Stimulated activated CD4-positive, alpha-beta T cell treated with anti-CD3 and anti-CD28 coated beads, Interleukin-2, amount 100 ng/mL, for 24 hours (primary cell): ENCODE measurements at regions not wholly inside any gene's neighbourhood (a gene's known extent, or its start where the extent isn't known, plus 50 kb on each side); places are given as distances from the start of the nearest gene placed in this dataset.
A peak's percentile ranks its signal among the peaks of the same experiment; 100 is the strongest.
"Not testable (repeated sequence)": the region's sequence is repeated elsewhere in the genome, so short reads cannot be mapped to it uniquely, and the experiment has no call there.

Experiments used
- DNase-seq, 2 donors: peaks; one replicate each; pipeline ENCODE4 v3.0.0-alpha.2; 2020

DNA sequence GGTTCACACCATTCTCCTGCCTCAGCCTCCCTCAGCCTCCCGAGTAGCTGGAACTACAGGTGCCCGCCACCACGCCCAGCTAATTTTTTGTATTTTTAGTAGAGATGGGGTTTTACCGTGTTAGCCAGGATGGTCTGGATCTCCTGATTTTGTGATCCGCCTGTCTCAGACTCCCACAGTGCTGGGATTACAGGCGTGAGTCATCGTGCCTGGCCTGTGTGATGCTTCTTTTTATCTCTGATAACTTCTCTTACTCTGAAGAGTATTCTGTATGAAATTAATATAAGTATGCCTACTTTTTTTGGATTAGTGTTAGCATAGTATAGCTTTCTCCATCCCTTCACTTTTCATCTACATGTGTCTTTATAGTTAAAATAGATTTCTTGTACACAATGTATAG, 180.8 kb upstream of the GALNT15 start:
- not testable (repeated sequence) for DNase-seq

DNA sequence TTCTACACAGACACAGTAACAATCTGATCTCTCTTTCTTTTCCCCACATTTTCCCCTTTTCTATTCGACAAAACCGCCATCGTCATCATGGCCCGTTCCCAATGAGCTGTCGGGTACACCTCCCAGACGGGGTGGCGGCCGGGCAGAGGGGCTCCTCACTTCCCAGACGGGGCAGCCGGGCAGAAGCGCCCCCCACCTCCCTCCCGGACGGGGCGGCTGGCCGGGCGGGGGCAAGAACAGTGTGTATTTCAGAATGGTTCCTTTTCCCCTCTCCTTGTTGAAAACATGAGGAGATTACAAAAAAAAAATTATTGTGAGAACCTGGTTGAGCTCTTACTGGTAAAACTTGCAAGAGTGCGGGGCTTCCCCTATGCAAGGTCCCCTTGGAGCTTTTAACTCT, 178.0 kb upstream of the GALNT15 start:
- not testable (repeated sequence) for DNase-seq

DNA sequence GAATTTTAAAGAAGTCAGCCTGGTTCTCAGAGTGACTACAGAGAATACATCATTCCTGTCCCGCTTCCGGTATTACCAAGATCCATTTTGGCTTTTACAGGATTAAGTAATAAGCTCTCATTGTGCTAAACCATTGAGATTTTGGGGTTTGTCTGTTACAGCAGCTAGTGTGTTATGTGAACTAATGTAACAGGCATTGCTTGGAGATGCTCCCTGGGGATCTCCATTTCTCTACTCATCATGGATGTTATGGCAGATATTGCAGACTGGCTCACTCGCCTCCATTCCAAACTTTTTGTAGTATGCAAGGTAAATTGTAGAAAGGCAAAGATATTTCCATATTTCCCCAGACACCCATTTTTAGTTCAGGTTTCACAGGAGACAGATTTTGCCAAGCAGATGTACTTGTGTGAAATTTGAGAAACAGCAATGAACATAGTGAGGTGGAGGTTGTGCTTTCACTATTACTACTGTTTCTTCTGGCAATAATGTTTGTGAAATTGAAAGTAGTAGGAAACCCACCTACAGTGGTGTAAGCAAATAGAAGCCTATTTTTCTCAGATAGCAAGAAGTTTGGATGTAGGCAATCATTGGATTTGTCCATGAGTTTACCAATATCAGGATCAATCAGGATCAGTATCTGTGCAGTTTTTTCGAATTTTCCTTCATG, 177.1 kb upstream of the GALNT15 start:
- DNase-seq = no peak

DNA sequence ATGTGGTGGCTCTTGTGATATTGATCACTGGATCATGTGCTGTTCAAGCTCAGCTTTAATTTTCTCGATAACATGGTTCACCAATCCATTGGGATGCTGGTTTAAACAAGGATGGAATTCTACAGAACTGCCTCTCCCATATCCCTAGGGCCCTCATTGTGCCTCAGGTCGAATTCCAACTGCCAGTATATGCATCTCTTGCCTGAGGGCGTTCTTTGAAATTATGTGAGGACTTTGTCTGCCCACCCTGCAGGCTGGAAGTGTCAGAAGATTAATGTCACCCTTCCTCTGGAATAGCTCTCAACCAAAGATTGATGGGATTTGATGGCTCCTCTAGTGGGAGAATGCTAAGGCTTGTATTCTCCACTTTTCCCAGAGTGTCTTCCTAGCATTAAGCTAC, 175.6 kb upstream of the GALNT15 start:
- DNase-seq = no peak

DNA sequence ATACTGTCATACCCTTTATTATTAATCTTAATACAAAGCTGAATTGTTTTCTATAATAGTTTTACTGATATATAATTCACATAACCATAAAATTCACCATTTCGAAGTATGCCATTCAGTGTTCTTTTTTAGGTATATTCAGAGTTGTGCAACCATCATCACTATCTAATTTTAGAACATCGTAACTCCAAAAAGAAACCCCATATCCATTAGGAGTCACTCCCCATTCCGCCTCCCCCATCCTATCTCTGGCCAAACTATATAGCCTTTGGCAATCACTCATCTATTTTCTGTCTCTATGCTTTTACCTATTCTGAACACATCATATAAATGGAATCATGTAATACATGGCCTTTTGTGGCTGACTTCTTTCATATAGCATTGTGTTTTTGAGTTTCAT, 169.7 kb upstream of the GALNT15 start:
- DNase-seq = no peak

DNA sequence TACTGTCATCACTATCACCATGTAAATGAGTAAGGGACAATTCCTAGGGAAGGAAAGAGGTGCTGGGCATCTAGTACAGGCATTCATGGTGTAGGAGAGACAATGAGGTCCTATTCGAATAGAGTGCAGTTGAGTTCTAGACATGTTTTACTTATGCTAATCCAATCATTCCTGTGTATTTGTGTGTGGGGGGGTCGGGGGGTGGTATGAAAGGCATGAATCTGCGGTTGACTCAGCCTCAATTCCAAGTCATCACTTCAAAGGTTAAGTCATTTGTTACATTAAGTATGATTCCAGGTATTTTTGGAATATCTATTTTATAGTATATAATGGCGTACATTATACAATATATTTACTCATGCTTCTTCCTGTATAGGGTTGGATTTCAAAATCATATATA, 163.1 kb upstream of the GALNT15 start:
- no peak for DNase-seq

DNA sequence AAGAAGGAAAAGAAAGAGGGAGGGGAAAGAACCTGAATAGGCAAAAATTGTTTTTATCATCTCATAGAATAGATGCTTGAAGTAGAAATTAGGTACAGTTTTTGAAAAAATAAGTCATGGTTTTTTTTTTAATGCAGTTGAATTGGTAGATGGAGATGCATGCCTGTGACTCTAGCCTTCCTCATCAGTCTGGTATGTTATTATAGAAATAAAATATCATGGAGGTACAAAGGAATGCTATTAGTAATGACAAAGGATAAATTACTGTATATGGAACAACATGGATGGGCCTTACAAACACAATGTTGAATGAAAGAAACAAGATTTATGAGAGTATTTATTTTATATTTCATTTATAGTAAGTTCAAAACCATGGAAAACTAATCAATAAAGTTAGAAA, 162.4 kb upstream of the GALNT15 start:
- no peak for DNase-seq

DNA sequence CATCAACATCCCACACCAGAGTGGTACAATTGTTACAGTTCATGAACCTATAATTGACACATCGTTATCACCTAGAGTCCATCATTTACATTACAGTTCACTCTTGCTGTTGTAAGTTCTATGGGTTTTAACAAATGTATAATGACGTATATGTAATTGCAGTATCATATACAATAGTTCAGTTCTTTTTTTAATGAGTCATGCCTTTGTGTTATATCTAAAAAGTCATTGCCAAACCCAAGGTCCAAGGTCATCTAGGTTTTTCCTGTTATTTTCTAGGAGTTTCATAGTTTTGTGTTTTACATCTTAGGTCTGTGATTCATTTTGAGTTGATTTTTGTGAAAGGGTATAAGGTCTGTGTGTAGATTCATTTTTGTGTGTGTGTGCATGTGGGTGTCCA, 160.9 kb upstream of the GALNT15 start:
- DNase-seq = no peak

DNA sequence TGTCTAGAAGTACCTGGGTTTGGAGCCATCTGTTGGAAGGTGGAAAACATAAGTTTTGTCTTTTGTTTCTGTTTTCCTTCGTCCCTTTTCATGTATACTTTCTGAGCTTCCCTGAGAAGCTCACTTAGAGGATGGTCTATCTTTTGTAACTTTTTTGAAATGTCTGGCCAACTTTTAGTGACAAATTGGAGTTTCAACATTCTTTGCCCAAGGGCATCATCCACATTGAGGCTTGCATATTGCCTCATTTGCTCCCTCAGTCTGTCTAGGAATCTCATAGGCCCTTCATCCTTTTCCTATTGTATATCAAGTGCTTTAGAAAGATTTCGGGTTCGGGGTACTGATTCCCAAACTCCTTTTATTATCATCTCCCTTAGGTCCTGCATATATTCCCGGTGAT, 152.7 kb upstream of the GALNT15 start:
- not testable (repeated sequence) for DNase-seq

DNA sequence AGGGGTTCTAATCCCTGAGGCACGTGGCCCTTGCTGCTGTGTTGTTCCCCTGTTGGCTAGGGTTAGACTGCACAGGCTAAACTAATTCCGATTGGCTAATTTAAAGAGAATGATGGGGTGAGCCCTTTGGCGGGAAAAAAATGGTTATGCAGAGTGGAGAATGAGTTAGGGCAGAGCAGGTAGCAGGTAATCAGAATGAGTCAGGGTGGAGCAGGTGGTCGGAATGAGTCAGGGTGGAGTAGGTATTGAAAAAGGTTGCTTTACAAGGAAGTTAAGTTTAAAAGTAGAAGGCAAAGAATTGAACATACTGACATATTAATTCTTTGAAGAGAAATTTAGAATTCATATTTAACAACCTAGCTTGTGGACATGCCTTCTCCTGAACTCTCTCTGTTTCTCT, 150.6 kb upstream of the GALNT15 start:
- not testable (repeated sequence) for DNase-seq

DNA sequence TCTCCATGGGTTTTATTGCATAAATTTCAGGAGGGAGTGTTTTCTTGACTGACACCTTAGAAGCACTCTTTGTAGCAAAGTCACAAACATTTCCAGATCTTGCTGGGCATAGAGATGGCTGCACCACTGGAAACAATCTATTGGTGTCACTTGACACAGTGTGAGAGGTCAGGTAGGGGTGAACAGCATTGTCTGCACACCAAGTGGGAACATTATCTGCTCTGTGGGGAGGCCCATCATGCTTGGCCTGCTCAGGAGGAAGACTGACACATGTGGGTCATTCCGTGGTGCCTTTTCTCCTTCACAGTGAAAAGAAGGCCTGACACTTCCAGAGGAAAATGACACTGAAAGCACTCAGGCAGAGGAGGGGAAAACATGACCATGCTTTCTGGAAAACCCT, 149.9 kb upstream of the GALNT15 start:
- DNase-seq = no peak

DNA sequence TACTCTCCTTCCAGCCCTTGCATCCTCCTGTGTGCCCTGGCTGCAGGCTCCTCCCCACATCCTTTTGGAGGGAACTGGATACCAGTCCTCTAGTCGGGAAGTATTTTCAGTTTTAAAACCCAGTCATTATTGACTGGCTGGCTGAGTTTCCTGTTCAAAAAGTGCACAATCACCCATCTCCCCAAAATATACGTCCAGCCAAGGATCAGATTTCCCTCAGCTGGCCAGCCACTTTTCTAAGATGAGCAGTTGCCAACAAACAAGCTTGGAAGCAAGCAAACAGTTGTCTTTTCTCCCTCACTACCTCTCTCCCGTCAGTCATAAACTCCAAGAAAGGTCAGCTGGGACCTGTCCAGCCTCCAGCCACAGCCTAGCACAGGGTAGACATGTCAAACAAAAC, 147.7 kb upstream of the GALNT15 start:
- DNase-seq = no peak

DNA sequence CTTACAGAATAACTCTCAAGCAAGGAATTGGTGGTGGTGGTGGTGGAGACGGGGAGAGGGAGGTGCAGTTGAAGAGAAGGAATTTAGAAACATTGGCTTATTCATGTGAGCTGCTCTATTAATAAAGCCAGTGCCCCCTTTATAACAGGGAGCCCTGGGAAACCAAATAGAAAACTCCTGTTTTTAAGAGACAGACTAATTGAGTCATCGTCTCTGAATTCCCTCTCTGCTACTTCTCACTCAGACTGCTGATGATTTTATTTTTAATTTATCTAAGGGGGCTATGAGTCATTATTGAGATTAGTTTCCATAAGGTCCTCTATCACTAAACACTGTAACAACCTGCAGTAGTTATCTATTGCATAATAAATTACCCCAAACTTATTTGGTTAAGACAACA, 145.9 kb upstream of the GALNT15 start:
- DNase-seq = no peak

DNA sequence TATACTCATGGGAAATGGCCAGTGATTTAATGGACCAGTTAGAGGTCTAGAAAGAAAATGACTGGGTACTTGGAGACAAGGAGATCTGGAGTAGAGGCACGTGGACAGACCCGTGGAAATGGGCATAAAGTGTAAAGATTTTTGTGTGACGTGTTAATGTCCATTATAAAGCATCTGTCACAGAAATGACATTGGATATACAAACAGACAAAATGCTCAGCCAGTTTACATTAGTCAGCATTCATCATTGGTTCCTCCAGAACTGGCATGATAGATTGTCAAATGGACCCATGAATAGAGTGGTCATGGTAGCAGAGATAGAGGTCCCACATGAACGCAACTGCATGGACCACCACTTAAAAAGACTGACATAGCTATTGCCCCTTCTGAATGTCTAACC, 144.1 kb upstream of the GALNT15 start:
- no peak for DNase-seq

DNA sequence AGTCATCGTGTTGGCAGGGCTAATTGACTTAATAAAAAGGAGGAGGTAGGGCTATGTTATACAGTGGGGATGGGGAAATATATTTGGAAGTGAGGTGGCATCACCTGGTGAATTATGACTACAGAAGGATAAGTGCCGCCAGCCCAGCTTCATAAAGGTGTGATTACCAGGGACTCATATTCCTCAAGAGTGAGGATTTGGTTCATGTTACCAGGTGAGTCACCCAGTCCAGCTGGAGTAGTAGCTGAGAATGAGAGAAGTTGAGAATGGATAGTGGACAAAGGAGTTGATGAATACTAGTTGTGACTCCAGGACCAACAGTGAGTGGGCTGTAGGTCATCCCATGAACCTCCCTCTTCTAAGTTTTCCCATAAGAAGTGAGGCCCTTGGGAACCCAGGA, 143.0 kb upstream of the GALNT15 start:
- DNase-seq = no peak

DNA sequence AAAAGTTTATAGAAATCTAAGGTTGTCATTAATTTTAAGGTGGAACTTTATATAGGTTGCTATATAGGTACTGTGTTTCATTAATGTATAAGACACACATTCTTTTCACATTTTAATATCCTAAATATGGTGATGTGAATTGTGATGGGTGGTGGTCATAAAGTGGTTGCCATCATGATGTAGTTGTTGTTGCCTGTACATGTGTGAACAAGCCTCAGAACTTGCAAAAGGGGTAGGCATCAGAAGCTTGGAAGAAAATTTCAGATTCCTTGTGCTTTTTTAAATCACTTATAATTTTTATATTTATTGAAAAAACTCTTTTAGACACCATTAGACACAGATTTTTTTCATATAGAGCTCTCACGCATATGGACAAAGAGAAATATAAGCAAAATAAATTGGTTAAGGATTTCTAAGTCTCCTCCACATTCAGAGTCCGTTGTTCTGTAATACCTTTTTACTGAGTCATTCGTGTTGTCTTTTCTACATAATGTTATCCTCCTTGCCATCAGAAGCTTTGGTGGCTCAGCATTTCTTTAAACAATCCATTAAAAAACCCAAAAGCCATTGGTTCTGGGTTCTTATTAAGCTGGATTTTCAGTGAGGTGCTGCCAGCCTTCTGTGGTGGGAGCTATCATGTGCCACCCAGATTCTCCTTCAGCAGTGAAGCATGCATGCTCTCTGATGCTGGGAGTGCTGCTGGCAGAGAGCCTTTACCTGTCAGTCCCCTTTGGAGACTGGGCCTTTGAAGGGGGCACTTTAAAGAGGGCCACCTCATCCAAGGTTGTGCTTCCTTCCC, 140.4 kb upstream of the GALNT15 start:
- no peak for DNase-seq

DNA sequence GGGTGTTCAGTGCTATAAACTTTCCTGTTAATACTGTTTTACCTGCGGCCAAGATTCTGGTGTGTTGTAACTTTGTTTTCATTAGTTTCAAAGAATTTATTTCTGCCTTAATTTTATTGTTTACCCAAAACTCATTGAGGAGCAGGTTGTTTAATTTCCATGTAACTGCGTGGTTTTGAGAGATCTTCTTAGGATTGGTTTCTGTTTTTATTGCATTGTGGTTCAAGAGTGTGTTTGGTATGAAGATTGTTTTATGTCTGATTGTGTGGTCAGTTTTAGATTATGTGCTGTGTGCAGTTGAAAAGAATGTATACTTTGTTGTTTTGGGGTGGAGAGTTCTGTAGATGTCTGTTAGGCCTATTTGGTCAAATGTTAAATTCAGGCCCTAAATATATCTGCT, 133.5 kb upstream of the GALNT15 start:
- DNase-seq = no peak

DNA sequence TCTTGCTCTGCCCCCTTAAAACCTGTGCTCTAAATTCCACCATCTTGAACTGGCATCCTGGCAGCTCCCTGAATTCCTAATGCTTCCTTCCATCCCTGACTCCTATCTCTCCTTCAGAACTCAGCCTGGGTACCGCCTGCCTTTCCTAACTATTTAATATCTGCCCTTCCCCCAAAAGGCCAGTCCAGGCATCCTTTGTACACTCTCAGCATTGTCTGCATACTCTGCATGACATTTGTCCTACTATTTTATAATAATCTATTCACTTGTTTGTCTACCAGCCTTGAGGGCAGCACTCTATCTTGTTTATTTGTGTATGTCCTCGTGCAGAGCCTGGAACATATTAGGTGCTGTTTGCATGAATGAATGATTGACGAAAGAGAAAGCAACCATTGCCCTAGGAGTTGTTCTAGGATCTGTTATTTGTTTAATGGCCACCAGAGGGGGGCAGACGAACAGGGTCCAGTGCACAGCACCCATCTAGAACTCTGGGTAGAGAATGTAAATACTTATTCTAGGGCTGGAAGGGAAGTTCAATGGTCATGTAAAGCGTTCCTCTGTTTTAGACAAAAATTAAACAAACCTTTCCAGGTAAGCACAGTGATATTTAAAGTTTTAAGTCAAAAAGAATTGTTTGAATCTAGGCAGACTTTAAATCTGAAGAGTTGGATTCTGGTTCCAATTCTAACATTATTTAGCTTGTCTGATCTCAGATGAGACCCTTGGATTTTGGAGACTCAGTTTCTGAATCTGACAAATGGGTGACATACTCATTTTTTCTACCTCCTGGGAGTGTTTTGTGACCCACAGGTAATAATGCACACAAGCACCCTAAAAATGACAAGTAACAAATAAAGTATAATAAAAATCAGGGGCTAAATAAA, 125.8 kb upstream of the GALNT15 start:
- DNase-seq = peak; percentile 27 to 47

DNA sequence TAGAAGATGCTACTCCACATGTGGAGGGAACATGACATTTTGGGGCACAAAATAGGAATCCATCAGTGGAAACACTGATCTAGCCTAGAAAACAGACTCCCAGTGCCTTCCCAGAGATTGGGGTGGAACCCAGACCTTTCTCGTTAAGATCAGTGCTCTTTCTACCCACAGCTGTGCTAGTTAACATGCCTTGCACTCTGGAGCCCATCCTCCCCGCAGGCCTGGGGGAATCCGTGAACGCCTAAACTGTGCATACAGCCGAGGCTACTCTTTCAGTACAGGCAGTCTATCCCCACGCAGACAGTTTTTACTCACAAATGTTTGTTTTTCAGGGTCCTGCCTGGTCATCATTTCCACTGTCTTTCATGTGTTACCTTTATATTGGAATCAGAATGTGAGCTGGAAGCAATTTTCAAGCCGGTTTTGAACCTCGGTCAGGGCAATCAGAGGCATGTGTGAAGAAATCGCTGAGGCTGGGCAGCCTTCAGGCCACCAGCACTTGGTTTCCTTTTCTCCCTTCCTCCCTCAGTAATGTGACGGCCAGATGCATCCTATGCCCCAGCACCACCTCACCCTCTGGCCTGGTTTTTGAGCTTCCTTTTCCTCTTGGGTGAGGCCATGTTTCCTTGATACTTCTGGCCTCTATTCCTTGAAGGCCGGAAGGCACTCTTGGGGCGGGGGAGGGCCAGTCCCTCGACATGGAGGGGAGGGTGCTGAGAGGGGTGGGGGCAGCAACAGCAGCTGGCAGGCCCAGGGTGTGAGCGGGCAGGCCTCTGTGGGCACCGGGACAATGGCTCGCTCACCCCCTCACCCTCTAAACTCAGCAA, 123.6 kb upstream of the GALNT15 start:
- no peak for DNase-seq

DNA sequence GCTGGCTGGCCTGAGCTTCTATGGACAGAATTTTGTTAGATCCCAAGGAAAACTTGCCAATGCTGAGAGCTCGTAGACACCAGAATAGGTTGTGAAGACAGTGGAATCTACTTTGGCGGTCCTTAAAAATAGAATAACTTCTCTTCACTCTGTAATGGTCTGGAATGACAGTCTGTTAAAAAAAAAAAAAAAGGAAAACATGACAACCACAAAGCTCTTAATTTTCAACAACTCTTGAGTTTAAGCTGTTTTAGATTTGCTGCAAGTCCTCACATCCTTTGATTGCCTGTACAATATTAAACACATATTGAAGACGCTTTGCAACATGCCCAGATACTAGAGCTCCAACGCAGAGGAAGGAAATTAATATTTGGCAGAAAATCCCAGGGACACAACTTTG, 122.8 kb upstream of the GALNT15 start:
- DNase-seq = no peak

DNA sequence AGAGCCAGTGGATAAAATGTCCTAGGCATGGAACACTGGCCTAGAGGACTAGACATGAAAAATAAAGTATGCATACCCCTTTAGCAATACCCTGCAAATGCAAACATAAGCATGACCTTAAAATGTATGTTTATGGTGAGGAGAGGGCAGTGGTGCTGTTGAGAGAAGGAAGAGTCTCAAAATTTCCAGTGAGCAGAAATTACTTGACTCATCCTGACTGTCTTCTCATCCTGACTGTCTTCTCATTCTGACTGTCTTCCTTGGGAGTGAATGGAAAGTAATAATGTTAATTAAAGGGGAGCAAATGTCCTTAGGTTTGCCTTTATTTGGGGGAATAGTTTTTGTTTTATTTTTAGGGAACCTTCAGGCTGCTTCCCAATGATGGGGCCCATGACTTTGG, 121.5 kb upstream of the GALNT15 start:
- DNase-seq = no peak

DNA sequence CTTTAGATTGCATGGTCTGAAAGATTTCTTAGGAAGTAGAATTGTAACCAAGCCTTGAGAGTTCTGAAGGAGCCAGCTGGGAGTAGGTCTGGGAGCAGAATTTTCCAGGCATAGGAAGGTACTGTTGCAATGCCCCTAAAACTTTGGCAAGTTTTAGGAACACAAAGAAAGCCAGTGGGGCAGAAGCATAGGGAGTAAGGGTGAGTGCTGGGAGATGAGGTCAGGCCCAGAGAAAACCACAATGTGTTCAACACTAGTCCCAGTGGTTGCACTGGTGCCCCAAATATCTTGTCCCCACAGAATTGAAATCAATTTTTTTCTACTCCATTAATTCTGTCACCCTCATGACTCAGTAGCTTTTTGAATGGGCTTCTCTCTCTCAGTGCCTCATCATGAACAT, 120.7 kb upstream of the GALNT15 start:
- DNase-seq = no peak
